Transverse colon (tissue), 4 donors: ENCODE measurements at regions not wholly inside any gene's neighbourhood (a gene's known extent, or its start where the extent isn't known, plus 50 kb on each side); places are given as distances from the start of the nearest gene placed in this dataset.

Experiments
- DNase-seq: peaks from one replicate; pipeline ENCODE4 v3.0.0-alpha.2; 2019
- H3K27ac ChIP-seq, 4 donors: fragments of 200-600 bp; sonication (generic); 2 replicates each; pipeline ENCODE4 v1.5.1; 2016 to 2018; ENCODE audit warnings: inconsistent platforms in 4 of 4
- H3K27me3 ChIP-seq: fragments of 200-600 bp; sonication (generic); 2 replicates; pipeline ENCODE4 v1.5.1; 2017; ENCODE audit warnings: inconsistent platforms
- H3K36me3 ChIP-seq, 4 donors: fragments of 200-600 bp; sonication (generic); 2 replicates each; pipeline ENCODE4 v1.5.1; 2017 to 2019; ENCODE audit warnings: inconsistent platforms in 4 of 4
- H3K4me1 ChIP-seq, 4 donors: fragments of 200-600 bp; sonication (generic); 2 replicates each; pipeline ENCODE4 v1.5.1; 2017 to 2020; ENCODE audit warnings: inconsistent platforms in 4 of 4
- H3K4me3 ChIP-seq, 4 donors: fragments of 200-600 bp; sonication (generic); 1 replicate in 1 of 4; 2 replicates in 3 of 4; pipeline versions ENCODE4 v1.5.1 to v1.6.1; 2017 to 2019; ENCODE audit warnings: inconsistent platforms in 4 of 4
- H3K9me3 ChIP-seq, 2 donors: fragments of 200-600 bp; sonication (generic); 2 replicates each; pipeline ENCODE4 v1.5.1; 2017 to 2019; ENCODE audit warnings: inconsistent platforms in 2 of 2
- CTCF ChIP-seq, 5 experiments: fragments of 200-600 bp in 3 of 5; fragments of 450-650 bp in 2 of 5; sonication (generic) in 3 of 5; IDR thresholded peaks; 1 replicate in 2 of 5; 2 replicates in 3 of 5; pipeline ENCODE4 v1.5.1; 2016 to 2017; ENCODE audit warnings: antibody characterized with exemption in 5 of 5, inconsistent platforms in 3 of 5, mild to moderate bottlenecking in 2 of 5, moderate library complexity in 1 of 5
- EP300 ChIP-seq: sonication (generic); formaldehyde crosslinking; IDR thresholded peaks from one replicate; pipeline ENCODE4 v1.6.1; 2017; ENCODE audit warnings: antibody characterized with exemption, low read depth
- POLR2A ChIP-seq: fragments of 450-650 bp; IDR thresholded peaks from one replicate; pipeline ENCODE4 v1.6.1; 2016; ENCODE audit warnings: antibody characterized with exemption, mild to moderate bottlenecking, moderate library complexity
- POLR2AphosphoS5 ChIP-seq, 3 donors: sonication (generic); formaldehyde crosslinking; IDR thresholded peaks; one replicate each; pipeline ENCODE4 v1.6.1; 2016; ENCODE audit warnings: antibody characterized with exemption in 3 of 3
- WGBS, 2 donors: methylation state at CpG; one replicate each; pipeline ENCODE4 v1.1.5; 2018; ENCODE audit warnings: low coverage in 1 of 2; 5-methylcytosine and 5-hydroxymethylcytosine counted together
- in situ Hi-C, 4 donors: fragments of 200-750 bp; cut with MboI; loops; one replicate each; pipeline versions ENCODE4 v1.15.0 to v1.15.1; 2017; ENCODE audit warnings: low sequenced_read_pairs in 3 of 4, low pct_ligation_motif_present in 1 of 4, low pct_unique_long_range_greater_than_20kb in 1 of 4
- intact Hi-C: fragments of 100-400 bp; cut with DNase I; formaldehyde crosslinking; loops from one replicate; pipeline ENCODE4 v1.15.1; 2023; ENCODE audit warnings: low total_unique reads

DNA sequence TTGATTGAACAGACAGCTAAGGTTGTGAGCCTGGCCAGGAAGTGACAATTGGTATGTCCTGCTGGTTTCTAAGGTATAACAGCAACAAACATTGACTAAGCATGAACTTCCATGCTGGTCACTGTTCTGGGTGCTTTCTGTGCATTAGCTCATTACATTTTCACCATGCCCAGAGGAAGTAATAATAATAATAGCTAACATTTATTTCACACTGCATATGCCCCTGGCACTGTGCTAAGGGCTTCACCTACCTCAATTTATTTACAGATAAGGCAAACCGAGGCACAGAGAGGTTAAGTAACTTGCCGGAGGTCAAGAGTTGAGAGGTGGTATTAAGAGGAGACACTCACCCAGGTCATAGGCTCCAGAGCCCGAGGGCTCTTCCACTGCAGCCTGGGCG is 113.6 kb downstream of the PDCL3 start:
- Histone ChIP-seq H3K4me3 (no peak overlapping the region), H3K27me3 (no peaks in the 10 kb centered on the region), H3K4me1 (no peaks in the 10 kb centered on the region), H3K9me3 (no peaks in the 10 kb centered on the region), H3K36me3 (no peaks in the 10 kb centered on the region), H3K27ac (no peak overlapping the region)
- TF ChIP-seq EP300 (no peak), POLR2A (no peak), POLR2AphosphoS5 (IDR thresholded peaks at IDR 0.05) (no peak), CTCF (IDR thresholded peaks at IDR 0.05) (no peak)
- no peak for DNase-seq
- in situ Hi-C loops (no loop called here), intact Hi-C loops (no loop called here)
- WGBS, 2 donors = 90 to 92% methylated on average over 4 of the region's 4 CpGs

GRCh38 chr2:100677611-100678185 is 114.9 kb downstream of the PDCL3 start:
- Histone ChIP-seq H3K27ac (no peak overlapping the region), H3K27me3 (no peaks in the 10 kb centered on the region), H3K4me3 (no peak overlapping the region), H3K4me1 (no peaks in the 10 kb centered on the region), H3K36me3 (no peaks in the 10 kb centered on the region), H3K9me3 (no peaks in the 10 kb centered on the region)
- no peak for TF ChIP-seq EP300
- intact Hi-C loops = no loop called here
- 85% methylated on average over 11 of the region's 11 CpGs; no CpG with 5 or more reads in 1 of the 2 donors for WGBS, 2 donors
- in situ Hi-C loops = no loop called here
- no peak for DNase-seq

- Histone ChIP-seq H3K9me3 (no peaks in the 10 kb centered on the region), H3K4me3 (no peak overlapping the region), H3K36me3 (no peaks in the 10 kb centered on the region), H3K4me1 (no peaks in the 10 kb centered on the region), H3K27me3 (no peaks in the 10 kb centered on the region), H3K27ac (no peak overlapping the region)
- DNase-seq = no peak
- intact Hi-C loops = no loop called here
- in situ Hi-C loops = no loop called here
- WGBS, 2 donors = 83 to 95% methylated on average over 2 to 10 of the region's 10 CpGs
- TF ChIP-seq EP300 (no peak), POLR2AphosphoS5 (IDR thresholded peaks at IDR 0.05) (no peak), CTCF (IDR thresholded peaks at IDR 0.05) (no peak)
These were observed 116.4 kb downstream of the PDCL3 start for GRCh38 chr2:100679211-100679610.

DNA sequence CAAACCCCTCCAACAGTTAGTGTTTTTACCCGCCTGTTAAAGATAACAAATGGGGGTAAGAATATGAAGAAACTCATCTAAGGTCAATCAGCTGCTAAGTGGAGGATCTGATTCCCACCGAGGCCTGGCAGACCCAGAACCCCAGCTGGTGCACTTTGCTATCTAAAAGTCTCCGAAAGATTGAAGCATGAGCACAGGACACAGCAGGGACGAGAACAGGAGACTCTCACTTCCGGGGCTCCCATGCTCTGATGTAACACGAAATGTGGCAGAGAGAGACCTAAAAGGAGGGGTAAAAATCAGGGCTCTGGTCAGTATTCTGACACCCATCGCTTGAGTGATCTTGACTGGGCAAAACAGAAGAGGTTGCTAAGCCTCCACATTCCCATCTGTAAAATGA is 119.7 kb downstream of the PDCL3 start:
- no peak overlapping the region for H3K4me3 ChIP-seq
- TF ChIP-seq EP300 (no peak), POLR2AphosphoS5 (IDR thresholded peaks at IDR 0.05) (no peak), POLR2A (no peak), CTCF (IDR thresholded peaks at IDR 0.05) (no peak)
- intact Hi-C loops = no loop called here
- no peaks in the 10 kb centered on the region for H3K9me3 ChIP-seq
- no peaks in the 10 kb centered on the region for H3K4me1 ChIP-seq
- in situ Hi-C loops = no loop called here
- no peaks in the 10 kb centered on the region for H3K27me3 ChIP-seq
- 81 to 90% methylated on average over 2 to 7 of the region's 7 CpGs for WGBS, 2 donors
- H3K36me3 ChIP-seq = no peaks in the 10 kb centered on the region
- H3K27ac ChIP-seq = no peak overlapping the region
- DNase-seq = no peak

DNA sequence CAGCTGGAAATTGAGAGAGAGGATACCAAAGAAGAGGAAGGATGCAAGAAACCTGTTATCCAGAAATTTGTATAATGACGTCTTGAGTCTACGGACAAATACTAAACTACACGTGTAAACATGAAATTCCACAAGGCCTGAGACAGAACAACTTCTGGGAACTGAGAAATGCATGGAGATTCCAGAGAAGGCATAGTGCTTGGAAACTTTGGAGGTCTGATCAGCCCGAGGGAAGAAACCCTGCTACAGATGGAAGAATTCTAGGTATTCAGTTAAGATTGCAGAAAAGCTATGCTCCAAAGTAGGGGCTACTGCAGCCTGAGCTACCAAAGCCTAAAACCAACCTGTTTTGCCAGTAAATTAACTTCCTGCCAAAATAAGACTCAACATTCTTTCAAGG is 120.4 kb downstream of the PDCL3 start:
- DNase-seq = no peak
- Histone ChIP-seq H3K4me3 (no peak overlapping the region), H3K27ac (no peak overlapping the region), H3K9me3 (no peaks in the 10 kb centered on the region), H3K36me3 (no peaks in the 10 kb centered on the region), H3K4me1 (no peaks in the 10 kb centered on the region), H3K27me3 (no peaks in the 10 kb centered on the region)
- WGBS, 2 donors = 90% methylated on average over 4 of the region's 4 CpGs; no CpG with 5 or more reads in 1 of the 2 donors
- in situ Hi-C loops (no loop called here), intact Hi-C loops (no loop called here)
- no peak for TF ChIP-seq POLR2AphosphoS5 (IDR thresholded peaks at IDR 0.05)
- no peak for TF ChIP-seq POLR2A
- TF ChIP-seq EP300 = no peak
- no peak for TF ChIP-seq CTCF (IDR thresholded peaks at IDR 0.05)
